Smooth muscle cell (in vitro differentiated cells): ENCODE measurements at regions not wholly inside any gene's neighbourhood (a gene's known extent, or its start where the extent isn't known, plus 50 kb on each side); places are given as distances from the start of the nearest gene placed in this dataset.
"Not testable (repeated sequence)": the region's sequence is repeated elsewhere in the genome, so short reads cannot be mapped to it uniquely, and the experiment has no call there.

Experiments
- DNase-seq: peaks from one replicate; lab custom pipeline; 2025; ENCODE audit not compliant: unreplicated experiment; lab: John Stamatoyannopoulos, UW
- H2AFZ ChIP-seq: fragments of 200-600 bp; sonication (generic); 2 replicates; pipeline ENCODE4 v1.6.0; 2016; ENCODE audit warnings: antibody characterized with exemption, low read depth, mild to moderate bottlenecking
- H3F3A ChIP-seq: fragments of 200-600 bp; sonication (generic); 2 replicates; pipeline ENCODE4 v1.6.0; 2017; ENCODE audit warnings: antibody characterized with exemption, low read depth
- H3K27ac ChIP-seq: fragments of 200-600 bp; sonication (generic); 2 replicates; pipeline ENCODE4 v1.5.1; 2016; ENCODE audit warnings: low read depth, mild to moderate bottlenecking
- H3K27me3 ChIP-seq: fragments of 200-600 bp; sonication (generic); 2 replicates; pipeline ENCODE4 v1.6.1; 2016; ENCODE audit warnings: low read depth, mild to moderate bottlenecking
- H3K36me3 ChIP-seq: fragments of 200-600 bp; sonication (generic); 2 replicates; pipeline ENCODE4 v1.5.1; 2016; ENCODE audit warnings: low read depth
- H3K4me1 ChIP-seq: fragments of 200-600 bp; sonication (generic); 2 replicates; pipeline ENCODE4 v1.5.1; 2016; ENCODE audit warnings: low read depth
- H3K4me2 ChIP-seq: fragments of 200-600 bp; sonication (generic); 2 replicates; pipeline ENCODE4 v1.6.0; 2016; ENCODE audit warnings: mild to moderate bottlenecking
- H3K4me3 ChIP-seq: fragments of 200-600 bp; sonication (generic); 2 replicates; pipeline ENCODE4 v1.5.1; 2016; ENCODE audit warnings: mild to moderate bottlenecking
- H3K79me2 ChIP-seq: fragments of 200-600 bp; sonication (generic); 2 replicates; pipeline ENCODE4 v1.6.0; 2016; ENCODE audit warnings: low read depth, mild to moderate bottlenecking
- H3K9ac ChIP-seq: fragments of 200-600 bp; sonication (generic); 2 replicates; pipeline ENCODE4 v1.6.0; 2016; ENCODE audit warnings: low read depth
- H3K9me3 ChIP-seq: fragments of 200-600 bp; sonication (generic); replicated peaks from 2 replicates; pipeline ENCODE4 v1.5.1; 2016; ENCODE audit warnings: low read depth
- H4K20me1 ChIP-seq: fragments of 200-600 bp; sonication (generic); 2 replicates; pipeline ENCODE4 v1.6.0; 2016; ENCODE audit warnings: low read depth
- CTCF ChIP-seq: fragments of 200-600 bp; sonication (generic); IDR thresholded peaks from 2 replicates; pipeline ENCODE4 v1.5.1; 2017; ENCODE audit warnings: borderline replicate concordance, mild to moderate bottlenecking, antibody characterized with exemption; ENCODE audit not compliant: insufficient read depth, poor library complexity, severe bottlenecking
- WGBS: methylation state at CpG from one replicate; pipeline ENCODE4 v1.1.7; 2016; ENCODE audit warnings: low lambda C conversion rate; 5-methylcytosine and 5-hydroxymethylcytosine counted together

GRCh38 chr1:72986591-72987290 is 704.4 kb upstream of the NEGR1 start:
- Histone ChIP-seq H3K4me2 (no peak overlapping the region), H2AFZ (no peak overlapping the region), H3K4me3 (no peak overlapping the region), H3F3A (no peaks in the 10 kb centered on the region), H3K4me1 (no peaks in the 10 kb centered on the region), H3K27me3 (no peaks in the 10 kb centered on the region), H3K36me3 (no peaks in the 10 kb centered on the region), H3K9me3 (no peaks in the 10 kb centered on the region), H3K9ac (no peak overlapping the region), H4K20me1 (no peaks in the 10 kb centered on the region), H3K27ac (no peak overlapping the region), H3K79me2 (no peaks in the 10 kb centered on the region)
- WGBS: 69% methylated on average over 2 of the region's 2 CpGs
- TF ChIP-seq CTCF: no peak
- DNase-seq: no peak

- not testable (repeated sequence) for DNase-seq, H2AFZ ChIP-seq, H3K4me3 ChIP-seq, H4K20me1 ChIP-seq, H3K27ac ChIP-seq, H3K36me3 ChIP-seq, H3K4me2 ChIP-seq, H3K27me3 ChIP-seq, H3K4me1 ChIP-seq, H3F3A ChIP-seq, H3K79me2 ChIP-seq, H3K9ac ChIP-seq, H3K9me3 ChIP-seq
- 64% methylated on average over 11 of the region's 11 CpGs for WGBS
Observed at GRCh38 chr1:72985024-72985423, 702.7 kb upstream of the NEGR1 start.

GRCh38 chr1:72983011-72983410 is 700.7 kb upstream of the NEGR1 start:
- H3K9me3 ChIP-seq, H3K4me3 ChIP-seq, DNase-seq, H3K27ac ChIP-seq, H3F3A ChIP-seq, H3K9ac ChIP-seq, H4K20me1 ChIP-seq, H3K4me1 ChIP-seq, H2AFZ ChIP-seq, H3K4me2 ChIP-seq, H3K36me3 ChIP-seq, H3K79me2 ChIP-seq, H3K27me3 ChIP-seq: not testable (repeated sequence)
- 76% methylated on average over 15 of the region's 15 CpGs for WGBS

GRCh38 chr1:72969461-72969860 is 687.1 kb upstream of the NEGR1 start:
- DNase-seq: no peak
- WGBS: 87% methylated on average over 1 of the region's 1 CpG
- no peak overlapping the region for H3K4me2 ChIP-seq
- H3K27ac ChIP-seq: no peak overlapping the region
- H3K79me2 ChIP-seq: no peaks in the 10 kb centered on the region
- no peaks in the 10 kb centered on the region for H4K20me1 ChIP-seq
- H2AFZ ChIP-seq: no peak overlapping the region
- H3K9me3 ChIP-seq: no peaks in the 10 kb centered on the region
- no peak overlapping the region for H3K9ac ChIP-seq
- no peak overlapping the region for H3K4me3 ChIP-seq
- H3K27me3 ChIP-seq: no peaks in the 10 kb centered on the region
- H3K36me3 ChIP-seq: no peaks in the 10 kb centered on the region
- H3F3A ChIP-seq: no peaks in the 10 kb centered on the region
- no peaks in the 10 kb centered on the region for H3K4me1 ChIP-seq
- no peak for TF ChIP-seq CTCF

- no peak overlapping the region for H3K9ac ChIP-seq
- DNase-seq: no peak
- no peak overlapping the region for H2AFZ ChIP-seq
Observed at GRCh38 chr1:72954943-72955342, 672.6 kb upstream of the NEGR1 start.

GRCh38 chr1:72950900-72951299 is 668.6 kb upstream of the NEGR1 start:
- 85% methylated on average over 3 of the region's 3 CpGs for WGBS
- DNase-seq, H3K4me1 ChIP-seq, H3K36me3 ChIP-seq, H3K4me2 ChIP-seq, H3F3A ChIP-seq, H3K79me2 ChIP-seq, H4K20me1 ChIP-seq, H3K27ac ChIP-seq, H3K4me3 ChIP-seq, H3K27me3 ChIP-seq, H3K9me3 ChIP-seq, H2AFZ ChIP-seq, H3K9ac ChIP-seq: not testable (repeated sequence)

More at GRCh38 chr1:72954943-72955342, 672.6 kb upstream of the NEGR1 start:
- no peak overlapping the region for H3K27ac ChIP-seq
- no peaks in the 10 kb centered on the region for H3K36me3 ChIP-seq
- no peaks in the 10 kb centered on the region for H3F3A ChIP-seq
- no peak overlapping the region for H3K4me3 ChIP-seq
- no peaks in the 10 kb centered on the region for H3K4me1 ChIP-seq
- H3K27me3 ChIP-seq: no peaks in the 10 kb centered on the region
- H3K4me2 ChIP-seq: no peak overlapping the region
- H3K9me3 ChIP-seq: no peaks in the 10 kb centered on the region
- H3K79me2 ChIP-seq: no peaks in the 10 kb centered on the region
- no peaks in the 10 kb centered on the region for H4K20me1 ChIP-seq
- no peak for TF ChIP-seq CTCF
